Endothelial cell of umbilical vein (primary cell): ENCODE measurements at regions not wholly inside any gene's neighbourhood (a gene's known extent, or its start where the extent isn't known, plus 50 kb on each side); places are given as distances from the start of the nearest gene placed in this dataset.

Experiments
- BruUV-seq: library from RNA; stranded (reverse); fragments of 400-500 nt; replicated peaks from 2 replicates; lab custom pipeline; 2021; lab: Mats Ljungman, UMichigan
- CTCF ChIA-PET: fragments of 300-600, 350-600 bp; sonication (Branson Sonifier 250); formaldehyde crosslinking; loops from one replicate; lab custom pipeline; 2021; ENCODE audit warnings: antibody characterized with exemption, inconsistent platforms; lab: Charles Lee
- POLR2A ChIA-PET: fragments of 300-600, 350-600 bp; sonication (Branson Sonifier 250); formaldehyde crosslinking; loops from one replicate; lab custom pipeline; 2021; ENCODE audit warnings: antibody characterized with exemption, inconsistent platforms; lab: Charles Lee
- DNase-seq: peaks from one replicate; pipeline ENCODE4 v3.0.0-alpha.2; 2011; ENCODE audit warnings: low read depth, low spot score
- FAIRE-seq: peaks from 2 replicates; lab custom pipeline; 2011; peaks lifted over from hg19 to GRCh38; lab: Jason Lieb, UNC
- H2AFZ ChIP-seq: 2 replicates; pipeline ENCODE4 v1.6.0; 2012; ENCODE audit warnings: low read depth, low read length, control low read depth, inconsistent platforms
- H3K27ac ChIP-seq: 2 replicates; pipeline ENCODE4 v1.5.1; 2011; ENCODE audit warnings: low read depth, mild to moderate bottlenecking, control low read depth, low read length, moderate library complexity; ENCODE audit not compliant: insufficient read depth
- H3K27me3 ChIP-seq, 2 experiments: 2 replicates each; pipeline versions ENCODE4 v1.6.0 to v1.6.1; 2011; ENCODE audit warnings: low read length in 2 of 2, mixed read lengths in 1 of 2; ENCODE audit not compliant: control insufficient read depth in 2 of 2, insufficient read depth in 2 of 2
- H3K36me3 ChIP-seq, 2 experiments: 2 replicates in 1 of 2; 3 replicates in 1 of 2; pipeline ENCODE4 v1.5.1; 2011; ENCODE audit warnings: low read length in 2 of 2, mild to moderate bottlenecking in 1 of 2, moderate library complexity in 1 of 2; ENCODE audit not compliant: control insufficient read depth in 2 of 2, insufficient read depth in 2 of 2; ENCODE audit errors: extremely low read depth in 1 of 2
- H3K4me1 ChIP-seq: 3 replicates; pipeline ENCODE4 v1.5.1; 2011; ENCODE audit warnings: mild to moderate bottlenecking, low read length; ENCODE audit not compliant: control insufficient read depth, insufficient read depth; ENCODE audit errors: extremely low read depth
- H3K4me2 ChIP-seq: 2 replicates; pipeline ENCODE4 v1.6.1; 2011; ENCODE audit warnings: low read length, control low read depth, mixed read lengths; ENCODE audit not compliant: insufficient read depth
- H3K4me3 ChIP-seq, 3 experiments: fragments of 200-600 bp in 1 of 3; sonication (generic), shearing (Covaris generic) in 1 of 3; replicated peaks in 1 of 3; 2 replicates each; pipeline ENCODE4 v1.5.1; 2011 to 2016; ENCODE audit warnings: control low read depth in 3 of 3, low read length in 3 of 3, mild to moderate bottlenecking in 2 of 3, inconsistent platforms in 1 of 3, low read depth in 1 of 3, moderate library complexity in 1 of 3; ENCODE audit not compliant: insufficient read depth in 1 of 3
- H3K79me2 ChIP-seq: 2 replicates; pipeline ENCODE4 v1.6.0; 2012; ENCODE audit warnings: low read length, inconsistent platforms; ENCODE audit not compliant: control insufficient read depth, insufficient read depth
- H3K9ac ChIP-seq: replicated peaks from 2 replicates; pipeline ENCODE3; 2011; ENCODE audit warnings: low read length, control low read depth; ENCODE audit not compliant: insufficient read depth; ENCODE audit errors: extremely low read depth
- H3K9me1 ChIP-seq: replicated peaks from 3 replicates; pipeline ENCODE4 v1.6.0; 2011; ENCODE audit warnings: mild to moderate bottlenecking, low read length; ENCODE audit not compliant: control insufficient read depth, insufficient read depth; ENCODE audit errors: extremely low read depth
- H3K9me3 ChIP-seq: replicated peaks from 2 replicates; pipeline ENCODE4 v1.5.1; 2012; ENCODE audit warnings: low read length, inconsistent platforms; ENCODE audit not compliant: control insufficient read depth, insufficient read depth
- H4K20me1 ChIP-seq: replicated peaks from 2 replicates; pipeline ENCODE3; 2011; ENCODE audit warnings: mild to moderate bottlenecking, low read length; ENCODE audit not compliant: control insufficient read depth, insufficient read depth; ENCODE audit errors: extremely low read depth
- EZH2 ChIP-seq: IDR thresholded peaks from 2 replicates; pipeline ENCODE4 v1.6.1; 2012; ENCODE audit warnings: borderline replicate concordance, low read depth, mild to moderate bottlenecking, moderate library complexity, low read length, inconsistent platforms; ENCODE audit not compliant: severe bottlenecking
- FOS ChIP-seq: IDR thresholded peaks from 2 replicates; pipeline ENCODE4 v1.6.1; 2011; ENCODE audit warnings: mild to moderate bottlenecking, low read length, moderate library complexity, borderline replicate concordance; ENCODE audit not compliant: insufficient read depth
- GATA2 ChIP-seq: IDR thresholded peaks from 2 replicates; pipeline ENCODE4 v1.7.0; 2011; ENCODE audit warnings: low read depth, mild to moderate bottlenecking, moderate library complexity, mixed read lengths, low read length; ENCODE audit not compliant: insufficient read length, insufficient read depth
- JUN ChIP-seq: IDR thresholded peaks from 2 replicates; pipeline ENCODE4 v1.6.1; 2011; ENCODE audit warnings: borderline replicate concordance, low read depth; ENCODE audit not compliant: insufficient read length, insufficient read depth
- MYC ChIP-seq: IDR thresholded peaks from one replicate; pipeline ENCODE4 v1.6.1; 2011; ENCODE audit warnings: mild to moderate bottlenecking, low read depth, low read length
- POLR2A ChIP-seq: IDR thresholded peaks from 2 replicates; pipeline ENCODE4 v1.6.1; 2012; ENCODE audit warnings: low read depth, mild to moderate bottlenecking, control low read depth, low read length
- POLR2AphosphoS5 ChIP-seq: IDR thresholded peaks from 2 replicates; pipeline ENCODE4 v1.6.1; 2012; ENCODE audit warnings: low read depth, mild to moderate bottlenecking, control low read depth, low read length, moderate library complexity; ENCODE audit not compliant: insufficient read depth
- dilution Hi-C: fragments of 300-500 bp; cut with MboI; formaldehyde crosslinking; loops from one replicate; pipeline ENCODE4 v1.15.0; 2019; ENCODE audit warnings: low sequenced_read_pairs; ENCODE audit not compliant: extremely low pct_ligation_motif_present
- intact Hi-C: fragments of 100-400 bp; cut with micrococcal nuclease; formaldehyde crosslinking; loops from one replicate; pipeline ENCODE4 v1.10.0; 2022
- TF ChIP-seq, protein P1 (sequence below): IDR thresholded peaks from 2 replicates; pipeline ENCODE4 v1.6.1; 2011; ENCODE audit not compliant: insufficient read depth, insufficient read length

DNA sequence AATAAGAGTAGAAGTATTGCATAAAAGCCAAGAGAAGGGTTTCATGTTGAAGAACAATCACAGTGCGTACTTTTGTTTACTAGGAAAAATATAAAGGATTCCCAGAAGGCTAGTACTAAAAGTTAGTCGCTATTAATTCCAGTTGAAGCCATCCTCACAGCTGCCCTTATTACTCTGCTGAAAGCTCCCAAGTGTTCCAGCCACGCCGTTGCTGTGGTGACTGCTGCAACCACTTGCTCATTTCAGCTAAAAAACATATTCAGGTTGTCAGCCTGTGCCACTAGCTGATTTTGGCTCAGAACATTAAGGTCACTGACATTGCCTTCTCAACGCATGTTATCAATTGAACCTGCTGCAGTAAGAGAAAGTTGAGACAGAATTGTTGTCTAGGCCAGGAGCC, 87.1 kb upstream of the FNDC3A start:
- Histone ChIP-seq H3K9ac (no peak overlapping the region), H3K79me2 (no peaks in the 10 kb centered on the region), H3K4me1 (peaks cover 21% of the 10 kb centered on the region), H3K4me3 (no peak overlapping the region), H3K9me3 (no peaks in the 10 kb centered on the region), H4K20me1 (no peaks in the 10 kb centered on the region), H3K9me1 (no peaks in the 10 kb centered on the region), H3K4me2 (no peak overlapping the region), H3K27me3 (no peaks in the 10 kb centered on the region), H3K27ac (no peak overlapping the region), H3K36me3 (no peaks in the 10 kb centered on the region), H2AFZ (no peak overlapping the region)
- dilution Hi-C loops (no loop called here), intact Hi-C loops (no loop called here)
- BruUV-seq = no TSS peak
- DNase-seq (no peak), FAIRE-seq (no peak)
- CTCF ChIA-PET = no interaction called here
- no peak for TF ChIP-seq POLR2A
- TF ChIP-seq EZH2 = no peak
- TF ChIP-seq GATA2 = no peak
- POLR2A ChIA-PET = no interaction called here

DNA sequence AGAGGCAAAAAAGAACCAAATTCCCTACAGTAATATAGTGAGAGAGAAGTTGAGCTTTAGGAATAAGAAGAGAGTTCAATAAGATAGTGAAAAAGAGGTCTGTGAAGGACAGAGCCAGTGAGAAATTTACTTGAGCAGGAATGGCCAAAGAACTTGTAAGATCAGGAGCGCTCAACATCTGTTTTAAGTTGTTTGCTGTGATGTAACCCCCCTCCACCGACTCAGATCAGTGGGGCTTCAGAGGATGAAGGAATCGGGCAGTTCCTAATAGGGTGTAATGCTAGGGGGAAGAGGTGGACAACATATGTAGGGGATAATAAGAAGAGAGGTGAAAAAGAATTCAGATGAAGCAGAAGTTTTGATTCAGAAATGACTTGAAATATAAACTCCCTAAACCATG, 85.3 kb upstream of the FNDC3A start:
- ChIA-PET POLR2A (no interaction called here), CTCF (no interaction called here)
- Histone ChIP-seq H3K9ac (no peak overlapping the region), H3K9me1 (no peaks in the 10 kb centered on the region), H3K36me3 (no peaks in the 10 kb centered on the region), H3K79me2 (no peaks in the 10 kb centered on the region), H2AFZ (no peak overlapping the region), H3K4me3 (no peak overlapping the region), H3K4me2 (no peak overlapping the region), H3K27me3 (no peaks in the 10 kb centered on the region), H3K27ac (no peak overlapping the region), H4K20me1 (no peaks in the 10 kb centered on the region), H3K4me1 (peaks cover 21% of the 10 kb centered on the region), H3K9me3 (no peaks in the 10 kb centered on the region)
- dilution Hi-C loops = no loop called here
- DNase-seq (no peak), FAIRE-seq (no peak)
- BruUV-seq = no TSS peak
- intact Hi-C loops = loop anchor here (5.0 kb wide), 1 partner anchor 38 kb away; no protein-coding TSS in a partner anchor
- TF ChIP-seq POLR2AphosphoS5 (no peak), JUN (no peak), EZH2 (no peak), FOS (no peak), MYC (no peak)
- TF ChIP-seq, protein P1, sequence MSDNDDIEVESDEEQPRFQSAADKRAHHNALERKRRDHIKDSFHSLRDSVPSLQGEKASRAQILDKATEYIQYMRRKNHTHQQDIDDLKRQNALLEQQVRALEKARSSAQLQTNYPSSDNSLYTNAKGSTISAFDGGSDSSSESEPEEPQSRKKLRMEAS = no peak
